GM13976 (cell line): ENCODE measurements at regions not wholly inside any gene's neighbourhood (a gene's known extent, or its start where the extent isn't known, plus 50 kb on each side); places are given as distances from the start of the nearest gene placed in this dataset.

ENCODE experiments used
- DNase-seq: peaks from one replicate; pipeline ENCODE4 v3.0.0; 2012; ENCODE audit warnings: low spot score
- CTCF ChIP-seq: IDR thresholded peaks from 2 replicates; pipeline ENCODE4 v1.5.1; 2012; ENCODE audit warnings: borderline replicate concordance, mild to moderate bottlenecking; ENCODE audit not compliant: insufficient read depth; ENCODE audit errors: extremely low read depth, missing control alignments, control extremely low read depth
- in situ Hi-C: fragments of 300-500 bp; cut with MboI; formaldehyde crosslinking; loops from one replicate; pipeline ENCODE4 v1.12.0; 2022; ENCODE audit warnings: low sequenced_read_pairs, mixed read lengths, inconsistent platforms; ENCODE audit not compliant: unreplicated experiment

- TF ChIP-seq CTCF, result no peak
- in situ Hi-C loops, result no loop called here
Measured at GRCh38 chr4:170325599-170325998, 235.8 kb upstream of the AADAT start.

GRCh38 chr4:170323623-170324022 lies 233.9 kb upstream of the AADAT start:
- DNase-seq, result no peak
- no peak for TF ChIP-seq CTCF
- in situ Hi-C loops, result no loop called here

More at GRCh38 chr4:170325599-170325998, 235.8 kb upstream of the AADAT start:
- no peak for DNase-seq

GRCh38 chr4:170307182-170307581 lies 217.4 kb upstream of the AADAT start:
- no peak for TF ChIP-seq CTCF
- in situ Hi-C loops, result no loop called here
- DNase-seq, result no peak

GRCh38 chr4:170306208-170306607 lies 216.5 kb upstream of the AADAT start:
- no peak for TF ChIP-seq CTCF

GRCh38 chr4:170305627-170306026 lies 215.9 kb upstream of the AADAT start:
- in situ Hi-C loops, result no loop called here
- DNase-seq, result no peak

More at GRCh38 chr4:170306208-170306607, 216.5 kb upstream of the AADAT start:
- DNase-seq, result no peak
- in situ Hi-C loops, result no loop called here

GRCh38 chr4:170281027-170281426 lies 191.3 kb upstream of the AADAT start:
- DNase-seq, result no peak
- in situ Hi-C loops, result no loop called here
- no peak for TF ChIP-seq CTCF

More at GRCh38 chr4:170305627-170306026, 215.9 kb upstream of the AADAT start:
- no peak for TF ChIP-seq CTCF

- DNase-seq, result no peak
- in situ Hi-C loops, result no loop called here
Measured at GRCh38 chr4:170278460-170278859, 188.7 kb upstream of the AADAT start.

More at GRCh38 chr4:170278460-170278859, 188.7 kb upstream of the AADAT start:
- no peak for TF ChIP-seq CTCF
